ENCODE measurements at regions not wholly inside any gene's neighbourhood (a gene's known extent, or its start where the extent isn't known, plus 50 kb on each side); places are given as distances from the start of the nearest gene placed in this dataset.

DNA sequence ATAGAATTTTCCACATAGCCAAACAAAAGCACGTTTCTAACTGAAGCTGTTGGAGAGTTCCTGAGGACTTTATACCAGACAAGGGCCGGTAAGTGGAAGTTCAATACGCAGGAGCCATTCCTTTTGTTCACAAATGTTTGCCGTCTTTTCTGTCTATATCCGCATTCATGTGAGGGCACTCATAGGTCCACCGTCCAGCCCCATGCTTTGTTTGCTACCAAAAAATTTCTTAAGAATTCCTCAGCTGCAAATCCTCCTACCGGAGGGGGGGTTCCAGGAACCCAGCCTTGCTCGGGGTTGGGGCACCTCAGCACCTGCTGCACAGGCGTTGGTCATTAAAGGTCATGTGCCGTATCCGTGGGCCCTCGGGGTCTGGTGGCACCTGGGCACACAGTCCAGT lies 276.8 kb downstream of the SEC14L1 start:
- Histone ChIP-seq H3K27me3 (ENCODE audit: control insufficient read depth, low read length) (no peaks in the 10 kb centered on the region), H3K4me1 (ENCODE audit: control insufficient read depth, low read length) (peaks cover 34% of the 10 kb centered on the region), H3F3A (ENCODE audit: control insufficient read depth, insufficient read depth) (peaks cover 3% of the 10 kb centered on the region; the same call in 1 of the 2 replicates), H3K4me2 (ENCODE audit: low read length) (no peak overlapping the region), H3K4me3 (ENCODE audit: low read length) (no peak overlapping the region), H3K79me2 (ENCODE audit: control insufficient read depth, low read length) (no peaks in the 10 kb centered on the region), H3K36me3 (ENCODE audit: control insufficient read depth, low read length) (no peaks in the 10 kb centered on the region), H3K9me3 (ENCODE audit: control insufficient read depth, insufficient read depth, low read length) (no peaks in the 10 kb centered on the region), H4K20me1 (ENCODE audit: control insufficient read depth, insufficient read depth, low read depth, low read length) (no peaks in the 10 kb centered on the region), H3K27ac (ENCODE audit: low read depth, low read length) (no peak overlapping the region), H3K9me2 (replicated peaks; ENCODE audit: control insufficient read depth, low read length) (no peaks in the 10 kb centered on the region)
- TF ChIP-seq EZH2phosphoT487 (IDR thresholded peaks at IDR 0.05; ENCODE audit: borderline replicate concordance, low read length): no peak
- TF ChIP-seq, protein P1, sequence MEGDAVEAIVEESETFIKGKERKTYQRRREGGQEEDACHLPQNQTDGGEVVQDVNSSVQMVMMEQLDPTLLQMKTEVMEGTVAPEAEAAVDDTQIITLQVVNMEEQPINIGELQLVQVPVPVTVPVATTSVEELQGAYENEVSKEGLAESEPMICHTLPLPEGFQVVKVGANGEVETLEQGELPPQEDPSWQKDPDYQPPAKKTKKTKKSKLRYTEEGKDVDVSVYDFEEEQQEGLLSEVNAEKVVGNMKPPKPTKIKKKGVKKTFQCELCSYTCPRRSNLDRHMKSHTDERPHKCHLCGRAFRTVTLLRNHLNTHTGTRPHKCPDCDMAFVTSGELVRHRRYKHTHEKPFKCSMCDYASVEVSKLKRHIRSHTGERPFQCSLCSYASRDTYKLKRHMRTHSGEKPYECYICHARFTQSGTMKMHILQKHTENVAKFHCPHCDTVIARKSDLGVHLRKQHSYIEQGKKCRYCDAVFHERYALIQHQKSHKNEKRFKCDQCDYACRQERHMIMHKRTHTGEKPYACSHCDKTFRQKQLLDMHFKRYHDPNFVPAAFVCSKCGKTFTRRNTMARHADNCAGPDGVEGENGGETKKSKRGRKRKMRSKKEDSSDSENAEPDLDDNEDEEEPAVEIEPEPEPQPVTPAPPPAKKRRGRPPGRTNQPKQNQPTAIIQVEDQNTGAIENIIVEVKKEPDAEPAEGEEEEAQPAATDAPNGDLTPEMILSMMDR (IDR thresholded peaks at IDR 0.05; ENCODE audit: low read depth, low read length, poor library complexity, severe bottlenecking): no peak

DNA sequence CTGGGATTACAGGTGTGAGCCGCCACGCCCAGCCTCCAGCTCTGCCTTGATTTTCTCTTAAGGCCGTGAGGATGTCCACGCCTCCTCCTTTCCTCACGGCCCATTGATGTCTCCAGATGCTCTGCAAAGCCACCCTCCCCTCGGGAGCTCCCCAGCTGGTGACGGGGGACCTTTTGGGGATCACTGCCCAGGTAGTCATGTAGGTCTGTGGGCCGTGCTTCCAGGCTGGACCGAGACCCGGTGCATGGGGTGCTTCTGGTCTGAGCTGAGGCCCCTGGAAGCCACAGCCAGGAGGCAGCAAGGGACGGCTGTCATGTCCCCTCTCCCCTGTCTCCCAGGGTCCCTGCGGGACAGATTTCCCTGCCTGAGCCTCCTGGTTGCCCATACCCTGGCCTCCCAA lies 277.8 kb downstream of the SEC14L1 start:
- peaks cover 3% of the 10 kb centered on the region for H3F3A ChIP-seq (ENCODE audit: control insufficient read depth, insufficient read depth)
- peaks cover 29% of the 10 kb centered on the region for H3K4me1 ChIP-seq (ENCODE audit: control insufficient read depth, low read length)
- H3K79me2 ChIP-seq (ENCODE audit: control insufficient read depth, low read length): no peaks in the 10 kb centered on the region
- TF ChIP-seq, protein P1 (IDR thresholded peaks at IDR 0.05; ENCODE audit: low read depth, low read length, poor library complexity, severe bottlenecking): no peak
- TF ChIP-seq EZH2phosphoT487 (IDR thresholded peaks at IDR 0.05; ENCODE audit: borderline replicate concordance, low read length): no peak
- H3K4me3 ChIP-seq (ENCODE audit: low read length): no peak overlapping the region
- H3K4me2 ChIP-seq (ENCODE audit: low read length): no peak overlapping the region
- H3K9me3 ChIP-seq (ENCODE audit: control insufficient read depth, insufficient read depth, low read length): no peaks in the 10 kb centered on the region
- no peak overlapping the region for H3K27ac ChIP-seq (ENCODE audit: low read depth, low read length)
- H3K27me3 ChIP-seq (ENCODE audit: control insufficient read depth, low read length): no peaks in the 10 kb centered on the region
- no peaks in the 10 kb centered on the region for H3K9me2 ChIP-seq (replicated peaks; ENCODE audit: control insufficient read depth, low read length)
- no peaks in the 10 kb centered on the region for H3K36me3 ChIP-seq (ENCODE audit: control insufficient read depth, low read length)
- H4K20me1 ChIP-seq (ENCODE audit: control insufficient read depth, insufficient read depth, low read depth, low read length): no peaks in the 10 kb centered on the region

DNA sequence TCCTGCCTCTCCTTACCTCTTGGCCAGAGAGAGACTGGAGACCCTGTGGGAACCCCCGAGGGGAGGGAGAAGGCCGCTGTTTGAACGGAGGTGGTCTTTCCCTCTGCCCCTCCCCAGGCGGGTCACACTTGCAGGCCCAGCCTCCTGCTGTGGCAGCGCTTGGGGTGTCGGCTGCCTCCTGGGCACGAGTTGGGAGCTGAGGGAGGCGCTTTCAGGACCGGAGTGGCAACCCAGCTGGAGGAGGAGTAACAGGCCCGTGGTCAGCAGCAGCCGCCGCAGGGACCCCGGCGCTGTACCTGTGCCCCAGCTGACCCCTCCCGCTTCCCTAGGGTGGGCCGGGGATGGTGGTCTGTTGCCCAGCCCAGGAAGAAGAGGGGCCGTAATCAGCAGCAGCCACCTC lies 278.3 kb downstream of the SEC14L1 start:
- Histone ChIP-seq H3K27me3 (ENCODE audit: control insufficient read depth, low read length) (no peaks in the 10 kb centered on the region), H4K20me1 (ENCODE audit: control insufficient read depth, insufficient read depth, low read depth, low read length) (no peaks in the 10 kb centered on the region), H3K36me3 (ENCODE audit: control insufficient read depth, low read length) (no peaks in the 10 kb centered on the region), H3K9me3 (ENCODE audit: control insufficient read depth, insufficient read depth, low read length) (no peaks in the 10 kb centered on the region), H3K4me1 (ENCODE audit: control insufficient read depth, low read length) (peaks cover 29% of the 10 kb centered on the region), H3K9me2 (replicated peaks; ENCODE audit: control insufficient read depth, low read length) (no peaks in the 10 kb centered on the region), H3K4me3 (ENCODE audit: low read length) (no peak overlapping the region), H3K27ac (ENCODE audit: low read depth, low read length) (no peak overlapping the region), H3K79me2 (ENCODE audit: control insufficient read depth, low read length) (no peaks in the 10 kb centered on the region), H3F3A (ENCODE audit: control insufficient read depth, insufficient read depth) (peaks cover 3% of the 10 kb centered on the region), H3K4me2 (ENCODE audit: low read length) (no peak overlapping the region)
- TF ChIP-seq, protein P1 (IDR thresholded peaks at IDR 0.05; ENCODE audit: low read depth, low read length, poor library complexity, severe bottlenecking): no peak
- TF ChIP-seq EZH2phosphoT487 (IDR thresholded peaks at IDR 0.05; ENCODE audit: borderline replicate concordance, low read length): no peak
